Mesenchymal stem cell (in vitro differentiated cells and primary cell): ENCODE measurements at regions not wholly inside any gene's neighbourhood (a gene's known extent, or its start where the extent isn't known, plus 50 kb on each side); places are given as distances from the start of the nearest gene placed in this dataset.

Experiments
- DNase-seq: peaks from one replicate; pipeline ENCODE4 v3.0.0-alpha.2; 2013
- H2AFZ ChIP-seq: one replicate; pipeline ENCODE4 v1.6.1; 2013; ENCODE audit warnings: low read depth, mild to moderate bottlenecking, control low read depth, inconsistent platforms, low read length, moderate library complexity
- H2AK5ac ChIP-seq: 2 replicates; pipeline ENCODE4 v1.6.1; 2013; ENCODE audit warnings: low read length, moderate library complexity, mild to moderate bottlenecking, inconsistent platforms; ENCODE audit not compliant: severe bottlenecking
- H2BK120ac ChIP-seq: one replicate; pipeline ENCODE4 v1.6.1; 2013; ENCODE audit warnings: low read depth, mild to moderate bottlenecking, inconsistent platforms, low read length, moderate library complexity
- H2BK12ac ChIP-seq, 2 experiments: one replicate each; pipeline ENCODE4 v1.6.1; 2013; ENCODE audit warnings: inconsistent platforms in 2 of 2, low read length in 2 of 2, mild to moderate bottlenecking in 2 of 2, moderate library complexity in 2 of 2, control low read depth in 1 of 2
- H2BK15ac ChIP-seq: one replicate; pipeline ENCODE4 v1.6.1; 2013; ENCODE audit warnings: mild to moderate bottlenecking, low read depth, inconsistent platforms; ENCODE audit not compliant: poor library complexity, severe bottlenecking
- H2BK5ac ChIP-seq: 2 replicates; pipeline ENCODE4 v1.6.1; 2013; ENCODE audit warnings: low read depth, mild to moderate bottlenecking, low read length, control low read depth, inconsistent platforms; ENCODE audit not compliant: poor library complexity, severe bottlenecking
- H3K14ac ChIP-seq, 2 experiments: one replicate each; pipeline ENCODE4 v1.6.1; 2013; ENCODE audit warnings: inconsistent platforms in 2 of 2, low read length in 2 of 2, control low read depth in 1 of 2, mild to moderate bottlenecking in 1 of 2, moderate library complexity in 1 of 2
- H3K18ac ChIP-seq, 2 experiments: one replicate each; pipeline ENCODE4 v1.6.1; 2013; ENCODE audit warnings: inconsistent platforms in 2 of 2, low read length in 2 of 2, control low read depth in 1 of 2, low read depth in 1 of 2, mild to moderate bottlenecking in 1 of 2
- H3K23ac ChIP-seq, 2 experiments: one replicate each; pipeline ENCODE4 v1.6.1; 2013; ENCODE audit warnings: inconsistent platforms in 2 of 2, low read length in 2 of 2, mild to moderate bottlenecking in 2 of 2, moderate library complexity in 2 of 2, control low read depth in 1 of 2
- H3K27ac ChIP-seq: 2 replicates; pipeline ENCODE4 v1.5.1; 2013; ENCODE audit warnings: mild to moderate bottlenecking, moderate library complexity, low read length, control low read depth, inconsistent platforms; ENCODE audit not compliant: poor library complexity, severe bottlenecking
- H3K27me3 ChIP-seq, 2 experiments: 2 replicates each; pipeline versions ENCODE4 v1.6.1 to v1.7.0; 2013; ENCODE audit warnings: low read length in 2 of 2, mild to moderate bottlenecking in 2 of 2, moderate library complexity in 2 of 2, control low read depth in 1 of 2, inconsistent platforms in 1 of 2; ENCODE audit not compliant: control insufficient read depth in 1 of 2, insufficient read depth in 1 of 2
- H3K36me3 ChIP-seq, 2 experiments: 2 replicates each; pipeline versions ENCODE4 v1.6.1 to v1.7.0; 2013; ENCODE audit warnings: low read length in 2 of 2, control low read depth in 1 of 2, inconsistent platforms in 1 of 2, low read depth in 1 of 2, mild to moderate bottlenecking in 1 of 2; ENCODE audit not compliant: insufficient read depth in 2 of 2, control insufficient read depth in 1 of 2
- H3K4ac ChIP-seq, 2 experiments: one replicate each; pipeline ENCODE4 v1.6.1; 2013; ENCODE audit warnings: inconsistent platforms in 2 of 2, low read length in 2 of 2, mild to moderate bottlenecking in 2 of 2, moderate library complexity in 2 of 2, control low read depth in 1 of 2, low read depth in 1 of 2
- H3K4me1 ChIP-seq: 2 replicates; pipeline ENCODE4 v1.6.1; 2013; ENCODE audit warnings: low read depth, low read length, control low read depth; ENCODE audit not compliant: control insufficient read depth, insufficient read depth
- H3K4me2 ChIP-seq: 2 replicates; pipeline ENCODE4 v1.6.1; 2013; ENCODE audit warnings: low read length, mild to moderate bottlenecking, inconsistent platforms; ENCODE audit not compliant: poor library complexity, severe bottlenecking
- H3K4me3 ChIP-seq, 2 experiments: 2 replicates each; pipeline versions ENCODE4 v1.5.1 to v1.7.0; 2013; ENCODE audit warnings: low read length in 2 of 2, mild to moderate bottlenecking in 2 of 2, control low read depth in 1 of 2, low read depth in 1 of 2; ENCODE audit not compliant: insufficient read depth in 1 of 2
- H3K79me1 ChIP-seq: replicated peaks from 2 replicates; pipeline ENCODE4 v1.6.1; 2013; ENCODE audit warnings: mild to moderate bottlenecking, control low read depth, low read length, inconsistent platforms; ENCODE audit not compliant: poor library complexity, severe bottlenecking
- H3K9ac ChIP-seq: 2 replicates; pipeline ENCODE4 v1.7.0; 2013; ENCODE audit warnings: mild to moderate bottlenecking, low read length, moderate library complexity
- H3K9me3 ChIP-seq: 2 replicates; pipeline ENCODE4 v1.7.0; 2013; ENCODE audit warnings: mild to moderate bottlenecking, low read length; ENCODE audit not compliant: control insufficient read depth
- H4K8ac ChIP-seq: one replicate; pipeline ENCODE4 v1.6.1; 2013; ENCODE audit warnings: inconsistent platforms, mild to moderate bottlenecking, low read length, moderate library complexity
- H4K91ac ChIP-seq: one replicate; pipeline ENCODE4 v1.6.1; 2013; ENCODE audit warnings: mild to moderate bottlenecking, low read length, inconsistent platforms
- WGBS: methylation state at CpG from one replicate; pipeline ENCODE4 v1.1.7; 2013; ENCODE audit warnings: mixed read lengths; 5-methylcytosine and 5-hydroxymethylcytosine counted together

GRCh38 chr11:106321601-106322000 is 244.1 kb downstream of the AASDHPPT start:
- H2AK5ac ChIP-seq, result peak overlapping the region; percentile 11
- no peak overlapping the region for H2AFZ ChIP-seq
- no peak overlapping the region for H4K91ac ChIP-seq
- H2BK12ac ChIP-seq, result no peak overlapping the region
- peaks cover 6% of the 10 kb centered on the region for H3K4me1 ChIP-seq
- H2BK5ac ChIP-seq, result no peak overlapping the region
- no peak overlapping the region for H3K14ac ChIP-seq
- H3K23ac ChIP-seq, result no peak overlapping the region
- H2BK15ac ChIP-seq, result no peak overlapping the region
- peak overlapping the region; percentile 84 for H3K27ac ChIP-seq
- no peaks in the 10 kb centered on the region for H3K36me3 ChIP-seq
- H3K4me2 ChIP-seq, result no peak overlapping the region
- no peak for DNase-seq
- H3K27me3 ChIP-seq, result no peaks in the 10 kb centered on the region
- 95% methylated on average over 1 of the region's 1 CpG for WGBS
- no peaks in the 10 kb centered on the region for H3K79me1 ChIP-seq
- H3K4me3 ChIP-seq, result no peak overlapping the region
- H2BK120ac ChIP-seq, result no peak overlapping the region
- no peak overlapping the region for H3K18ac ChIP-seq
- H3K4ac ChIP-seq, result no peak overlapping the region
- H4K8ac ChIP-seq, result no peak overlapping the region
- H3K9me3 ChIP-seq, result no peaks in the 10 kb centered on the region
- H3K9ac ChIP-seq, result no peak overlapping the region

- no peak overlapping the region for H2BK15ac ChIP-seq
- H3K14ac ChIP-seq, result no peak overlapping the region
- H3K27ac ChIP-seq, result peak overlapping the region; percentile 84
- no peak overlapping the region for H3K4me2 ChIP-seq
- H2AFZ ChIP-seq, result no peak overlapping the region
- no peak overlapping the region for H2AK5ac ChIP-seq
- H2BK5ac ChIP-seq, result no peak overlapping the region
- no peaks in the 10 kb centered on the region for H3K36me3 ChIP-seq
- no peak overlapping the region for H4K91ac ChIP-seq
- no peak overlapping the region for H3K4me3 ChIP-seq
- H3K23ac ChIP-seq, result no peak overlapping the region
- H3K4me1 ChIP-seq, result peaks cover 6% of the 10 kb centered on the region
- no peak overlapping the region for H3K4ac ChIP-seq
- H3K27me3 ChIP-seq, result no peaks in the 10 kb centered on the region
- no peak overlapping the region for H2BK120ac ChIP-seq
- no peaks in the 10 kb centered on the region for H3K9me3 ChIP-seq
- no peak overlapping the region for H2BK12ac ChIP-seq
- H3K18ac ChIP-seq, result no peak overlapping the region
- H4K8ac ChIP-seq, result no peak overlapping the region
- no peak overlapping the region for H3K9ac ChIP-seq
- no peaks in the 10 kb centered on the region for H3K79me1 ChIP-seq
- 94% methylated on average over 2 of the region's 2 CpGs for WGBS
- no peak for DNase-seq
Measured at GRCh38 chr11:106322106-106322505, 244.6 kb downstream of the AASDHPPT start.

- Histone ChIP-seq H3K9ac (no peak overlapping the region), H2BK5ac (no peak overlapping the region), H2BK12ac (no peak overlapping the region), H3K27me3 (no peaks in the 10 kb centered on the region), H4K91ac (no peak overlapping the region), H3K9me3 (no peaks in the 10 kb centered on the region), H2AFZ (no peak overlapping the region), H2BK15ac (no peak overlapping the region), H3K36me3 (no peaks in the 10 kb centered on the region), H2BK120ac (no peak overlapping the region), H3K4me3 (no peak overlapping the region), H3K4me1 (peaks cover 6% of the 10 kb centered on the region), H3K4me2 (no peak overlapping the region), H3K4ac (no peak overlapping the region), H3K18ac (no peak overlapping the region), H3K14ac (no peak overlapping the region), H3K79me1 (no peaks in the 10 kb centered on the region), H3K27ac (no peak overlapping the region), H3K23ac (no peak overlapping the region), H4K8ac (no peak overlapping the region), H2AK5ac (no peak overlapping the region)
- no peak for DNase-seq
- no CpG with 5 or more reads among the region's 3 CpGs for WGBS
Measured at GRCh38 chr11:106326087-106326486, 248.6 kb downstream of the AASDHPPT start.

- no peak overlapping the region for H2BK12ac ChIP-seq
- H3K4me2 ChIP-seq, result no peak overlapping the region
- no peak overlapping the region for H3K4me3 ChIP-seq
- H4K91ac ChIP-seq, result no peak overlapping the region
- H3K27me3 ChIP-seq, result no peaks in the 10 kb centered on the region
- H2BK120ac ChIP-seq, result no peak overlapping the region
- H3K18ac ChIP-seq, result no peak overlapping the region
- no peak overlapping the region for H3K14ac ChIP-seq
- H3K36me3 ChIP-seq, result no peaks in the 10 kb centered on the region
- H3K27ac ChIP-seq, result no peak overlapping the region
- H3K9ac ChIP-seq, result no peak overlapping the region
- no peak overlapping the region for H2AFZ ChIP-seq
- no peak for DNase-seq
- H2AK5ac ChIP-seq, result no peak overlapping the region
- WGBS, result 73% methylated on average over 3 of the region's 3 CpGs
- H4K8ac ChIP-seq, result no peak overlapping the region
- no peaks in the 10 kb centered on the region for H3K9me3 ChIP-seq
- no peak overlapping the region for H3K4ac ChIP-seq
- H3K23ac ChIP-seq, result no peak overlapping the region
- peaks cover 2% of the 10 kb centered on the region for H3K4me1 ChIP-seq
- H2BK5ac ChIP-seq, result no peak overlapping the region
- H3K79me1 ChIP-seq, result no peaks in the 10 kb centered on the region
- no peak overlapping the region for H2BK15ac ChIP-seq
Measured at GRCh38 chr11:106327134-106327533, 249.7 kb downstream of the AASDHPPT start.
